ENCODE measurements at regions not wholly inside any gene's neighbourhood (a gene's known extent, or its start where the extent isn't known, plus 50 kb on each side); places are given as distances from the start of the nearest gene placed in this dataset.
"Not testable (repeated sequence)": the region's sequence is repeated elsewhere in the genome, so short reads cannot be mapped to it uniquely, and the experiment has no call there.

- no peak for DNase-seq
These were observed 256.0 kb downstream of the SV2B start for GRCh38 chr15:91356083-91356482.

- DNase-seq: no peak
These were observed 257.0 kb downstream of the SV2B start for GRCh38 chr15:91357011-91357410.

GRCh38 chr15:91357486-91357885, 257.4 kb downstream of the SV2B start:
- DNase-seq: no peak

GRCh38 chr15:91358405-91358804, 258.3 kb downstream of the SV2B start:
- DNase-seq: no peak

GRCh38 chr15:91361696-91362095, 261.6 kb downstream of the SV2B start:
- DNase-seq: not testable (repeated sequence)

GRCh38 chr15:91366111-91366510, 266.1 kb downstream of the SV2B start:
- no peak for DNase-seq

- no peak for DNase-seq
These were observed 268.6 kb downstream of the SV2B start for GRCh38 chr15:91368611-91369010.

- no peak for DNase-seq
These were observed 269.8 kb downstream of the SV2B start for GRCh38 chr15:91369823-91370222.

- DNase-seq: not testable (repeated sequence)
These were observed 271.3 kb downstream of the SV2B start for GRCh38 chr15:91371345-91371744.

- no peak for DNase-seq
These were observed 274.3 kb downstream of the SV2B start for GRCh38 chr15:91374336-91374735.

- DNase-seq: no peak
These were observed 276.0 kb downstream of the SV2B start for GRCh38 chr15:91376038-91376437.

GRCh38 chr15:91380114-91380513, 280.1 kb downstream of the SV2B start:
- no peak for DNase-seq

- DNase-seq: no peak
These were observed 283.5 kb downstream of the SV2B start for GRCh38 chr15:91383532-91383931.

GRCh38 chr15:91384189-91384730, 284.2 kb downstream of the SV2B start:
- DNase-seq: no peak

GRCh38 chr15:91385311-91385710, 285.3 kb downstream of the SV2B start:
- peak; percentile 96 for DNase-seq

GRCh38 chr15:91393186-91393585, 293.1 kb downstream of the SV2B start:
- DNase-seq: no peak

GRCh38 chr15:91400481-91400880, 300.4 kb downstream of the SV2B start:
- no peak for DNase-seq

GRCh38 chr15:91407269-91407889, 307.3 kb downstream of the SV2B start:
- peak; percentile 98 for DNase-seq

- peak; percentile 96 for DNase-seq
These were observed 308.5 kb downstream of the SV2B start for GRCh38 chr15:91408476-91409076.

- peak; percentile 39 for DNase-seq
These were observed 309.3 kb downstream of the SV2B start for GRCh38 chr15:91409387-91409786.

- no peak for DNase-seq
These were observed 311.5 kb downstream of the SV2B start for GRCh38 chr15:91411586-91411985.

- peak; percentile 42 for DNase-seq
These were observed 312.3 kb downstream of the SV2B start for GRCh38 chr15:91412138-91412928.

GRCh38 chr15:91413142-91413541, 313.1 kb downstream of the SV2B start:
- no peak for DNase-seq

GRCh38 chr15:91414124-91414523, 314.1 kb downstream of the SV2B start:
- DNase-seq: no peak

Data from NCI-H226 (cell line).